Coronary artery (tissue), 2 donors: ENCODE measurements at regions not wholly inside any gene's neighbourhood (a gene's known extent, or its start where the extent isn't known, plus 50 kb on each side); places are given as distances from the start of the nearest gene placed in this dataset.

Experiments used
- DNase-seq: peaks from one replicate; pipeline ENCODE4 v3.0.0-alpha.2; 2017; ENCODE audit warnings: low spot score
- H3K27ac ChIP-seq, 2 donors: fragments of 200-600 bp; sonication (generic); one replicate each; pipeline ENCODE4 v1.5.1; 2016 to 2019
- H3K4me3 ChIP-seq: fragments of 200-600 bp; sonication (generic); 2 replicates; pipeline ENCODE4 v1.5.1; 2016; ENCODE audit warnings: mild to moderate bottlenecking, moderate library complexity
- CTCF ChIP-seq: fragments of 200-600 bp; sonication (generic); IDR thresholded peaks from one replicate; pipeline ENCODE4 v1.5.1; 2019; ENCODE audit warnings: antibody characterized with exemption

GRCh38 chr4:59217910-59218631, 1982.1 kb upstream of the ADGRL3 start:
- DNase-seq: no peak
- no peak for TF ChIP-seq CTCF
- Histone ChIP-seq H3K27ac (no peak overlapping the region), H3K4me3 (no peak overlapping the region)

- no peak overlapping the region for H3K27ac ChIP-seq
- no peak overlapping the region for H3K4me3 ChIP-seq
- no peak for TF ChIP-seq CTCF
- no peak for DNase-seq
Measured at GRCh38 chr4:59222221-59222620, 1977.9 kb upstream of the ADGRL3 start.

DNA sequence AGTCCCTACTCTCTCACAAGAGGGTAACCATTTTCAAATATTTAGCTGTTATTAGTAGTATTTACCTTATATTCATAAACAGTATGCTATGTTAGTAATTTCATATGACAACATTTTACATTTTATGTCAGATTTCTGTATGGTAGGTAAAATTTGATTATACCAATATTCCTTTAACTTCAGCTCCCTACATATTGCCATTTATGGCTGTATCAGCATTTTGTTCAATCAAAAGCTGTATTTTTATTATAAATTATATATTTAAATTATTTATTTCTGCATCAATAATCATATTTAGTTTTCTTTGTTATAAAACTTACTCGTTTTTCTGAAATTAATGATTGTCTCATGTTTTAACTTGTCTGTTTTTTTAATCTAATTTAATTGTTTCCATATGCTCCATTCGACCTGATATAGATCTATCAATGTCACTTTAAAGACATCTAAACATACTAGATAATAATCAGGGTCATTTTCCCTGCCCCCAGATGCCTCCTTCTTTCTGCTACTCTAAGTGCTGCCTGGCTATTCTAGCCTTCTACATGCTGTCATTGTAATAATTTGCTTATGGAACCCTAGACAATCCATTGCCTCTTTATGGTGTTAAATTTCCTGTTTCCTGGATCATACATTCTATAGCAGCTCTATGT, 1976.7 kb upstream of the ADGRL3 start:
- Histone ChIP-seq H3K27ac (no peak overlapping the region), H3K4me3 (no peak overlapping the region)
- DNase-seq: no peak
- TF ChIP-seq CTCF: no peak

DNA sequence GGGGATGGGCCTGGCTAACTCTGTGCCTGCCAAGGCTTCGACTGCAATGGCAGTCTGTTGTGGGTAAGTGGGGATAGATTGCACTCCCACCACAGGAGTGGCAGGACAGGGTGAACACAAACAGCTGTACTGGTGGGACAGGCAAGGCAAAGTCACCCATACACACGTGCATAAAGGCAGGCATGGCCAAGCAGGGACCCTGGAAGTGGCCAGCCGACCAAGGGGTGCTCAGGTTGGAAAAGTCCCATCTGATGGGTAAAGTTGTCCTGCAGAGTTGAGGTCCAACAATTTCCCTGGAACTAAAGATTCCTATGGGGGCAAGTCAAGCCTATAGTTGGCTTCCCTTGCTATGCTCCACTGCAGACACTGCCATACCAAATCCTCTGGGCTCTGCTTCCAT, 1961.9 kb upstream of the ADGRL3 start:
- no peak for DNase-seq
- Histone ChIP-seq H3K4me3 (no peak overlapping the region), H3K27ac (no peak overlapping the region)
- TF ChIP-seq CTCF: no peak

DNA sequence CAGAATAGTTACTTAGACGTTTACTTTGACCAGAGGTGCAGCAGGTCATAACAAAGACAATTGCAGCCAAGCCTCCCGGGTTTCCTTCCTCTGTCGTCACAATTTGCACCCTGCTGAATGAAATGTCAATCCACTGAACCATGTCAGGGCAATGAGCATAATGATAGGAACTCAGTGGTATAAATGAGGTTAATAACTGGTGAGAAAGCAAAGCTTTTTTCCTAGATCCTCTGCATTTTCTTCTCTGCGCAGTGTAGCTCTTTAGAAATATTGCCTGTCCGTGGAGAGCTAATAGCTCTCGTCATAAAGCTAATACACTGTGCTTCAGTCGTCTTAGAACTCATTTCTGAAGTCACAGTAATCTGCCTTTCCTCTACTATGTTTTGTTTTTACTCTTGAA, 1960.1 kb upstream of the ADGRL3 start:
- H3K27ac ChIP-seq: no peak overlapping the region
- no peak for TF ChIP-seq CTCF
- H3K4me3 ChIP-seq: no peak overlapping the region
- DNase-seq: no peak

DNA sequence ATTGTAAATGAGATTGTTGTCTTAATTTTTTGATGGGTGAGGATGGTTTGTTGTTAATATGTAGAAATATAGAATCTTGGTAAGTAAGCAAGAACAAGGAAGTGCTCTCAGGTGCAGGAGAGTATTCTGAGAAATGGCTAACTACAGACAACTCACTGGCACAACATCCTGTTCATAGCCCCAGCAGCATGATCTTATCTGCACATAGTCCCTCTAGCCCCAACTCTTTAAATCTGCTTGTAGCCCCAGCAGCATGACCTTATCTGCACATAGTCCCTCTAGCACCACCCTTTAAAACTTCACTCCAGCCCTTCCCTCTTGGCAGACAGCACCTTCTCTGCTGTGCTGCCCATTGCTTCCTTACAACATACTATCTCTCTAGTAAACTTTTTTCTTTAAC, 1957.1 kb upstream of the ADGRL3 start:
- no peak for DNase-seq
- TF ChIP-seq CTCF: no peak
- H3K27ac ChIP-seq: no peak overlapping the region
- no peak overlapping the region for H3K4me3 ChIP-seq

GRCh38 chr4:59247032-59247431, 1953.1 kb upstream of the ADGRL3 start:
- DNase-seq: no peak
- Histone ChIP-seq H3K27ac (no peak overlapping the region), H3K4me3 (no peak overlapping the region)
- TF ChIP-seq CTCF: no peak
